SU-DHL-6 (cell line): ENCODE measurements at regions not wholly inside any gene's neighbourhood (a gene's known extent, or its start where the extent isn't known, plus 50 kb on each side); places are given as distances from the start of the nearest gene placed in this dataset.

Experiments
- H2AFZ ChIP-seq: fragments of 200-600 bp; sonication (generic); 2 replicates; pipeline ENCODE4 v1.6.1; 2014; ENCODE audit warnings: low read depth, mild to moderate bottlenecking, moderate library complexity, mixed read lengths, antibody characterized with exemption, low read length; ENCODE audit not compliant: severe bottlenecking
- H3F3A ChIP-seq: fragments of 200-600 bp; shearing (Covaris generic); 2 replicates; pipeline ENCODE4 v1.6.0; 2016; ENCODE audit warnings: antibody characterized with exemption, mild to moderate bottlenecking; ENCODE audit not compliant: insufficient read depth
- H3K27ac ChIP-seq: fragments of 200-600 bp; sonication (generic); 2 replicates; pipeline ENCODE4 v1.5.1; 2016; ENCODE audit warnings: low read depth, mild to moderate bottlenecking, low read length, moderate library complexity, mixed read lengths
- H3K27me3 ChIP-seq: fragments of 200-600 bp; sonication (generic), shearing (Covaris generic); 2 replicates; pipeline ENCODE4 v1.6.0; 2014; ENCODE audit warnings: mild to moderate bottlenecking, low read length
- H3K36me3 ChIP-seq: fragments of 200-600 bp; sonication (generic); 2 replicates; pipeline ENCODE4 v1.6.1; 2014; ENCODE audit warnings: mild to moderate bottlenecking, low read length, mixed read lengths
- H3K4me2 ChIP-seq: fragments of 300-600, 200-600 bp; shearing (Covaris generic), sonication (generic); 2 replicates; pipeline ENCODE4 v1.6.0; 2014; ENCODE audit warnings: low read length, low read depth, mild to moderate bottlenecking; ENCODE audit not compliant: poor library complexity, severe bottlenecking
- H3K4me3 ChIP-seq: fragments of 200-600 bp; sonication (generic); 2 replicates; pipeline ENCODE4 v1.5.1; 2014; ENCODE audit warnings: antibody characterized with exemption, low read length, mild to moderate bottlenecking, mixed read lengths; ENCODE audit not compliant: insufficient read depth, poor library complexity, severe bottlenecking
- H3K79me2 ChIP-seq: fragments of 200-600 bp; sonication (generic); 2 replicates; pipeline ENCODE4 v1.6.1; 2014; ENCODE audit warnings: mild to moderate bottlenecking, low read length, moderate library complexity; ENCODE audit not compliant: insufficient read depth
- H3K9ac ChIP-seq: fragments of 200-600 bp; sonication (generic); 2 replicates; pipeline ENCODE4 v1.7.0; 2014; ENCODE audit warnings: mild to moderate bottlenecking, low read length
- H3K9me2 ChIP-seq: fragments of 200-600 bp; sonication (generic); replicated peaks from 2 replicates; pipeline ENCODE4 v1.6.1; 2014; ENCODE audit warnings: low read length; ENCODE audit not compliant: insufficient read depth
- H3K9me3 ChIP-seq: fragments of 200-600 bp; sonication (generic); 2 replicates; pipeline ENCODE4 v1.6.1; 2014; ENCODE audit warnings: low read length, mixed read lengths; ENCODE audit not compliant: insufficient read depth
- H4K20me1 ChIP-seq: fragments of 200-600 bp; sonication (generic); 2 replicates; pipeline ENCODE4 v1.6.1; 2014; ENCODE audit warnings: low read depth, mild to moderate bottlenecking, antibody characterized with exemption, low read length, moderate library complexity, mixed read lengths
- EZH2phosphoT487 ChIP-seq: fragments of 200-600 bp; sonication (generic), shearing (Covaris generic); conservative IDR thresholded peaks from 2 replicates; pipeline ENCODE4 v1.6.1; 2018; ENCODE audit warnings: mild to moderate bottlenecking, antibody characterized with exemption, low read length, moderate library complexity, mixed read lengths
- TF ChIP-seq, protein P1 (sequence below): fragments of 200-600 bp; sonication (generic); IDR thresholded peaks from one replicate; pipeline ENCODE4 v1.5.1; 2017; ENCODE audit warnings: antibody characterized with exemption, mild to moderate bottlenecking, low read length, moderate library complexity; ENCODE audit not compliant: insufficient read depth, poor library complexity, severe bottlenecking

GRCh38 chr3:182436547-182436946 is 356.8 kb upstream of the ATP11B start:
- no peak overlapping the region for H3K9ac ChIP-seq
- no peaks in the 10 kb centered on the region for H3K9me2 ChIP-seq
- H3K27ac ChIP-seq: no peak overlapping the region
- H3K27me3 ChIP-seq: no peaks in the 10 kb centered on the region
- no peaks in the 10 kb centered on the region for H3K79me2 ChIP-seq
- no peaks in the 10 kb centered on the region for H3K9me3 ChIP-seq
- H3K4me3 ChIP-seq: no peak overlapping the region
- no peaks in the 10 kb centered on the region for H4K20me1 ChIP-seq
- TF ChIP-seq EZH2phosphoT487: no peak
- TF ChIP-seq, protein P1, sequence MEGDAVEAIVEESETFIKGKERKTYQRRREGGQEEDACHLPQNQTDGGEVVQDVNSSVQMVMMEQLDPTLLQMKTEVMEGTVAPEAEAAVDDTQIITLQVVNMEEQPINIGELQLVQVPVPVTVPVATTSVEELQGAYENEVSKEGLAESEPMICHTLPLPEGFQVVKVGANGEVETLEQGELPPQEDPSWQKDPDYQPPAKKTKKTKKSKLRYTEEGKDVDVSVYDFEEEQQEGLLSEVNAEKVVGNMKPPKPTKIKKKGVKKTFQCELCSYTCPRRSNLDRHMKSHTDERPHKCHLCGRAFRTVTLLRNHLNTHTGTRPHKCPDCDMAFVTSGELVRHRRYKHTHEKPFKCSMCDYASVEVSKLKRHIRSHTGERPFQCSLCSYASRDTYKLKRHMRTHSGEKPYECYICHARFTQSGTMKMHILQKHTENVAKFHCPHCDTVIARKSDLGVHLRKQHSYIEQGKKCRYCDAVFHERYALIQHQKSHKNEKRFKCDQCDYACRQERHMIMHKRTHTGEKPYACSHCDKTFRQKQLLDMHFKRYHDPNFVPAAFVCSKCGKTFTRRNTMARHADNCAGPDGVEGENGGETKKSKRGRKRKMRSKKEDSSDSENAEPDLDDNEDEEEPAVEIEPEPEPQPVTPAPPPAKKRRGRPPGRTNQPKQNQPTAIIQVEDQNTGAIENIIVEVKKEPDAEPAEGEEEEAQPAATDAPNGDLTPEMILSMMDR: no peak
- no peaks in the 10 kb centered on the region for H3F3A ChIP-seq
- no peak overlapping the region for H2AFZ ChIP-seq
- no peaks in the 10 kb centered on the region for H3K36me3 ChIP-seq
- H3K4me2 ChIP-seq: no peak overlapping the region

DNA sequence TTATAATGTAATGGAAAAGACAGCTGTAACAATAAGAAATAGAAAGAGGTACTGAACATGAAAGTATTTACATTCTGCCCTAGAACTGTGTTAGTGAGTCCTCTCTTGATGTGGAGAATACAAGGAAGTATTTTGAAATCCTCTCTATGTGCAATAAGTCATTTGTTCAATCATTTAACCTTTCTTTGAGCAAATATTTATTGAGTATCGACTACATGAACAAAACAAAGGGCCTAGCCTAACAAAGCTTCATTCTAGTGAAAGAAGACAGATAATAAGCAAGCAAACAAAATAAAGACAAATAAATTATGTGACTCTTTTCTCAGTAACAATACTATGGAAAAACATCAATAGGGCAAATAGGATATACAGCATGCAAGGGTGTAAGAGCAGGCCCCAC is 354.9 kb upstream of the ATP11B start:
- Histone ChIP-seq H3K9ac (no peak overlapping the region), H3K9me2 (no peaks in the 10 kb centered on the region), H4K20me1 (no peaks in the 10 kb centered on the region), H3K27me3 (no peaks in the 10 kb centered on the region), H3K36me3 (no peaks in the 10 kb centered on the region), H3K4me3 (no peak overlapping the region), H3K27ac (no peak overlapping the region), H3K9me3 (no peaks in the 10 kb centered on the region), H2AFZ (no peak overlapping the region), H3K79me2 (no peaks in the 10 kb centered on the region), H3F3A (no peaks in the 10 kb centered on the region), H3K4me2 (no peak overlapping the region)
- TF ChIP-seq EZH2phosphoT487: no peak
- TF ChIP-seq, protein P1: no peak

DNA sequence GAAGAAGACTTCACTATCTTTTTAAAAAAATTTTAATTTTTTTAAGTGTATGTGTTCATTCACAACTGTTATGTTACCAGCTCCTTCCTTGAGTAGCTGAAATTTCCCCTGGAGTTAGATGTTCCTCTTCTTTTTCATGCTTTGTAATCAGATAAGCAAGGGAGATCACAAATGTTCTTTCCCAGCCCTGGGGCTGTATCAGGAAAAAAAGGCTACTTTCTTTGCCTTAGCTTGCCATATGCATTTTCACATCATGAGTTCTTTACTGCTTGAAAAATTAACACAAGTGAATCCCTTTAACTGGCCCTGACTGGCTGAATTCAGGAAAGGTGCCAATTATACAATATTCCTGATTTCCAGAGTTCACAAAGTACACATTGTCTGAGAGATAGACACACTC is 353.2 kb upstream of the ATP11B start:
- Histone ChIP-seq H3K36me3 (no peaks in the 10 kb centered on the region), H3K9me3 (no peaks in the 10 kb centered on the region), H3K4me2 (no peak overlapping the region), H3K79me2 (no peaks in the 10 kb centered on the region), H3K9ac (no peak overlapping the region), H3F3A (no peaks in the 10 kb centered on the region), H2AFZ (no peak overlapping the region), H4K20me1 (no peaks in the 10 kb centered on the region), H3K4me3 (no peak overlapping the region), H3K9me2 (no peaks in the 10 kb centered on the region), H3K27me3 (no peaks in the 10 kb centered on the region), H3K27ac (no peak overlapping the region)
- TF ChIP-seq EZH2phosphoT487: no peak
- TF ChIP-seq, protein P1: no peak

- TF ChIP-seq, protein P1: no peak
- no peak overlapping the region for H3K4me2 ChIP-seq
Measured at GRCh38 chr3:182445576-182445975, 347.7 kb upstream of the ATP11B start.

More at GRCh38 chr3:182445576-182445975, 347.7 kb upstream of the ATP11B start:
- Histone ChIP-seq H3K9ac (no peak overlapping the region), H3K4me3 (no peak overlapping the region), H3K27me3 (no peaks in the 10 kb centered on the region), H2AFZ (no peak overlapping the region), H3K27ac (no peak overlapping the region), H3K36me3 (no peaks in the 10 kb centered on the region), H3K9me3 (no peaks in the 10 kb centered on the region), H3F3A (no peaks in the 10 kb centered on the region), H3K79me2 (no peaks in the 10 kb centered on the region), H3K9me2 (no peaks in the 10 kb centered on the region), H4K20me1 (no peaks in the 10 kb centered on the region)
